IPS DF 6.9 (cell line): ENCODE measurements at regions not wholly inside any gene's neighbourhood (a gene's known extent, or its start where the extent isn't known, plus 50 kb on each side); places are given as distances from the start of the nearest gene placed in this dataset.

ENCODE experiments used
- DNase-seq: peaks from one replicate; pipeline ENCODE4 v3.0.0-alpha.2; 2013; ENCODE audit warnings: low read depth, low spot score
- H3K27ac ChIP-seq: one replicate; pipeline ENCODE4 v1.5.1; 2013; ENCODE audit warnings: low read length, control low read depth
- H3K27me3 ChIP-seq: 2 replicates; pipeline ENCODE4 v1.6.1; 2013; ENCODE audit warnings: mild to moderate bottlenecking, low read length; ENCODE audit not compliant: control insufficient read depth, insufficient read depth
- H3K36me3 ChIP-seq: 2 replicates; pipeline ENCODE4 v1.6.1; 2013; ENCODE audit warnings: low read length; ENCODE audit not compliant: control insufficient read depth, insufficient read depth
- H3K4me1 ChIP-seq: 2 replicates; pipeline ENCODE4 v1.6.1; 2013; ENCODE audit warnings: low read length; ENCODE audit not compliant: control insufficient read depth, insufficient read depth
- H3K4me3 ChIP-seq: 2 replicates; pipeline ENCODE4 v1.5.1; 2013; ENCODE audit warnings: mild to moderate bottlenecking, low read length
- H3K9me3 ChIP-seq: 2 replicates; pipeline ENCODE4 v1.6.1; 2013; ENCODE audit warnings: low read length, inconsistent platforms; ENCODE audit not compliant: control insufficient read depth, insufficient read depth
- WGBS: extraction: QIAGEN DNeasy Blood & Tissue Kit; methylation state at CpG from one replicate; pipeline ENCODE4 v1.1.7; 2013; ENCODE audit warnings: mixed read lengths, missing lambda C conversion rate; ENCODE audit not compliant: insufficient read length, insufficient coverage; 5-methylcytosine and 5-hydroxymethylcytosine counted together

- Histone ChIP-seq H3K36me3 (no peaks in the 10 kb centered on the region), H3K4me3 (no peak overlapping the region), H3K9me3 (no peaks in the 10 kb centered on the region), H3K27ac (no peak overlapping the region), H3K27me3 (no peaks in the 10 kb centered on the region; the same call in 1 of the 2 replicates), H3K4me1 (no peaks in the 10 kb centered on the region)
- no peak for DNase-seq
- no CpG with 5 or more reads among the region's 2 CpGs for WGBS
Observed at GRCh38 chr15:67892559-67893377, 52.9 kb upstream of the RNU6-1 start.

GRCh38 chr15:67895237-67895636, 55.4 kb upstream of the RNU6-1 start:
- Histone ChIP-seq H3K36me3 (no peaks in the 10 kb centered on the region), H3K9me3 (no peaks in the 10 kb centered on the region), H3K4me1 (no peaks in the 10 kb centered on the region), H3K27ac (no peak overlapping the region), H3K4me3 (no peak overlapping the region), H3K27me3 (no peaks in the 10 kb centered on the region)
- DNase-seq = no peak

- no peak for DNase-seq
- H3K27me3 ChIP-seq = no peaks in the 10 kb centered on the region
- H3K27ac ChIP-seq = no peak overlapping the region
- H3K9me3 ChIP-seq = no peaks in the 10 kb centered on the region
- H3K4me1 ChIP-seq = no peaks in the 10 kb centered on the region
- no peaks in the 10 kb centered on the region for H3K36me3 ChIP-seq
- no peak overlapping the region for H3K4me3 ChIP-seq
- WGBS = no CpG with 5 or more reads among the region's 3 CpGs
Observed at GRCh38 chr15:67897646-67898339, 57.9 kb upstream of the RNU6-1 start.

GRCh38 chr15:67899596-67900283, 59.9 kb upstream of the RNU6-1 start:
- H3K9me3 ChIP-seq = no peaks in the 10 kb centered on the region
- WGBS = no CpG with 5 or more reads among the region's 9 CpGs
- H3K4me1 ChIP-seq = no peaks in the 10 kb centered on the region
- H3K36me3 ChIP-seq = no peaks in the 10 kb centered on the region
- no peak overlapping the region for H3K4me3 ChIP-seq
- no peak for DNase-seq
- no peaks in the 10 kb centered on the region for H3K27me3 ChIP-seq
- H3K27ac ChIP-seq = no peak overlapping the region

- Histone ChIP-seq H3K4me1 (no peaks in the 10 kb centered on the region), H3K9me3 (no peaks in the 10 kb centered on the region), H3K27me3 (no peaks in the 10 kb centered on the region), H3K4me3 (no peak overlapping the region), H3K27ac (no peak overlapping the region), H3K36me3 (no peaks in the 10 kb centered on the region)
- WGBS = no CpG with 5 or more reads among the region's 2 CpGs
- DNase-seq = no peak
Observed at GRCh38 chr15:67900621-67901147, 60.8 kb upstream of the RNU6-1 start.

GRCh38 chr15:67901922-67902321, 62.1 kb upstream of the RNU6-1 start:
- WGBS = no CpG with 5 or more reads among the region's 1 CpG
- Histone ChIP-seq H3K9me3 (no peaks in the 10 kb centered on the region), H3K27ac (no peak overlapping the region), H3K4me1 (no peaks in the 10 kb centered on the region), H3K27me3 (no peaks in the 10 kb centered on the region), H3K4me3 (no peak overlapping the region), H3K36me3 (no peaks in the 10 kb centered on the region)
- no peak for DNase-seq

- Histone ChIP-seq H3K27ac (no peak overlapping the region), H3K27me3 (no peaks in the 10 kb centered on the region)
- WGBS = no CpG with 5 or more reads among the region's 9 CpGs
Observed at GRCh38 chr15:67902579-67903009, 62.7 kb upstream of the RNU6-1 start.

GRCh38 chr15:67903708-67904107, 63.9 kb upstream of the RNU6-1 start:
- H3K9me3 ChIP-seq = no peaks in the 10 kb centered on the region
- H3K36me3 ChIP-seq = no peaks in the 10 kb centered on the region
- no peaks in the 10 kb centered on the region for H3K27me3 ChIP-seq
- DNase-seq = no peak
- no peak overlapping the region for H3K27ac ChIP-seq
- H3K4me3 ChIP-seq = no peak overlapping the region
- H3K4me1 ChIP-seq = no peaks in the 10 kb centered on the region

More at GRCh38 chr15:67902579-67903009, 62.7 kb upstream of the RNU6-1 start:
- no peaks in the 10 kb centered on the region for H3K4me1 ChIP-seq
- no peak for DNase-seq
- H3K9me3 ChIP-seq = no peaks in the 10 kb centered on the region
- H3K4me3 ChIP-seq = no peak overlapping the region
- no peaks in the 10 kb centered on the region for H3K36me3 ChIP-seq

- no peak overlapping the region for H3K27ac ChIP-seq
Observed at GRCh38 chr15:67905628-67906027, 65.8 kb upstream of the RNU6-1 start.

GRCh38 chr15:67906382-67906781, 66.5 kb upstream of the RNU6-1 start:
- no peak overlapping the region for H3K27ac ChIP-seq
- DNase-seq = no peak
- H3K27me3 ChIP-seq = no peaks in the 10 kb centered on the region
- H3K36me3 ChIP-seq = no peaks in the 10 kb centered on the region
- H3K9me3 ChIP-seq = peaks cover 1% of the 10 kb centered on the region; the same call in 1 of the 2 replicates
- H3K4me3 ChIP-seq = no peak overlapping the region
- H3K4me1 ChIP-seq = no peaks in the 10 kb centered on the region

More at GRCh38 chr15:67905628-67906027, 65.8 kb upstream of the RNU6-1 start:
- Histone ChIP-seq H3K4me1 (no peaks in the 10 kb centered on the region), H3K9me3 (peaks cover 1% of the 10 kb centered on the region; the same call in 1 of the 2 replicates), H3K36me3 (no peaks in the 10 kb centered on the region), H3K27me3 (no peaks in the 10 kb centered on the region), H3K4me3 (no peak overlapping the region)
- DNase-seq = no peak
- no CpG with 5 or more reads among the region's 1 CpG for WGBS
